ENCODE measurements at regions not wholly inside any gene's neighbourhood (a gene's known extent, or its start where the extent isn't known, plus 50 kb on each side); places are given as distances from the start of the nearest gene placed in this dataset.

DNA sequence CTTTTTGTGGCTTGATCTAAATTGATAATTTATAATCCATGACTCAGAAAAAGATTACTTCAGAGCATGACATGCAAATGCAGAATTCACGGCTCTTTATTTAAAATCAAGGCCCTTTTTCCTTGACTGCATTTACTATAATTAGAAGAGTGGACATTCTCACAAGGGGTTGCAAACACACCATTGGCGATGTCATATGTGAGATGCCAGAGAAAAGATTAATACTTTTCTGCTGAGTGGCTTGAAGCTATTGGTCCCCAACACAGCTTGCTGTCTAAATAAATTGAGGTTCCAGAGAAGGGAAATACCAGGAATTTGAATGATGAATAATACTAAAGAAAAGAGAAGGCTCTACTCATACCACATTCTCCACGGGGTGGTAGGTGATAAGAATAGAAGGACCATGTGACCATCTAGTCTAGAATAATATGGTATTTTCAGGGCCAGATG lies 78.7 kb upstream of the ARID5B start:
- Histone ChIP-seq H3K14ac (ENCODE audit: insufficient read depth, low read length) (no peak overlapping the region), H3K18ac (ENCODE audit: insufficient read length, low read depth, low read length) (no peak overlapping the region), H2AK5ac (ENCODE audit: insufficient read length, low read length) (no peak overlapping the region), H3T11ph (ENCODE audit: low read length) (no peak overlapping the region), H2BK20ac (ENCODE audit: low read depth, low read length, poor library complexity, severe bottlenecking) (no peak overlapping the region), H3K4me2 (ENCODE audit: insufficient read depth, insufficient read length, low read length) (no peak overlapping the region), H3K23ac (ENCODE audit: insufficient read length, low read depth, low read length) (no peak overlapping the region), H3K79me2 (ENCODE audit: insufficient read depth, low read length) (no peaks in the 10 kb centered on the region), H3K79me1 (ENCODE audit: insufficient read depth, low read depth, low read length, poor library complexity, severe bottlenecking) (no peaks in the 10 kb centered on the region), H3K23me2 (ENCODE audit: insufficient read length, low read depth, low read length, poor library complexity, severe bottlenecking) (no peaks in the 10 kb centered on the region), H4K20me1 (ENCODE audit: control insufficient read depth, insufficient read depth, insufficient read length) (no peaks in the 10 kb centered on the region), H4K5ac (ENCODE audit: insufficient read length, low read depth, low read length) (no peak overlapping the region), H4K8ac (replicated peaks; ENCODE audit: insufficient read length, low read depth, low read length) (no peak overlapping the region), H3K4me1 (ENCODE audit: insufficient read depth, low read length) (no peaks in the 10 kb centered on the region), H2BK15ac (ENCODE audit: low read depth, low read length) (no peak overlapping the region), H3K27me3 (ENCODE audit: insufficient read depth, low read length) (no peaks in the 10 kb centered on the region; the same call in 1 of the 2 replicates), H2BK120ac (ENCODE audit: low read depth, low read length, poor library complexity, severe bottlenecking) (no peak overlapping the region), H2BK5ac (ENCODE audit: insufficient read length, low read length) (no peak overlapping the region), H3K9ac (ENCODE audit: extremely low read depth, insufficient read length, low read length) (no peak overlapping the region), H2BK12ac (ENCODE audit: insufficient read length, low read depth, low read length) (no peak overlapping the region), H3K56ac (ENCODE audit: insufficient read length, low read depth, low read length) (no peak overlapping the region), H3K9me3 (ENCODE audit: control insufficient read depth, low read depth, low read length) (no peaks in the 10 kb centered on the region), H2AFZ (ENCODE audit: low read length) (no peak overlapping the region), H3K4ac (ENCODE audit: low read depth, low read length) (no peak overlapping the region), H3K27ac (ENCODE audit: insufficient read length, low read depth, low read length) (no peak overlapping the region), H4K91ac (ENCODE audit: insufficient read length, low read depth, low read length) (no peak overlapping the region)
- Mint-ChIP-seq H3K27ac (no peak overlapping the region), H3K4me1 (peaks cover 7 to 9% of the 10 kb centered on the region in 2 experiments), H3K9me3 (no peaks in the 10 kb centered on the region; a peak in 1 of 5 replicates), H3K4me3 (no peak overlapping the region), H3K36me3 (ENCODE audit: insufficient read depth in 1 of 3, low read depth in 3 of 3) (no peaks in the 10 kb centered on the region), H3K27me3 (ENCODE audit: low read depth) (peaks cover 7% of the 10 kb centered on the region)
- TF ChIP-seq, protein P1, sequence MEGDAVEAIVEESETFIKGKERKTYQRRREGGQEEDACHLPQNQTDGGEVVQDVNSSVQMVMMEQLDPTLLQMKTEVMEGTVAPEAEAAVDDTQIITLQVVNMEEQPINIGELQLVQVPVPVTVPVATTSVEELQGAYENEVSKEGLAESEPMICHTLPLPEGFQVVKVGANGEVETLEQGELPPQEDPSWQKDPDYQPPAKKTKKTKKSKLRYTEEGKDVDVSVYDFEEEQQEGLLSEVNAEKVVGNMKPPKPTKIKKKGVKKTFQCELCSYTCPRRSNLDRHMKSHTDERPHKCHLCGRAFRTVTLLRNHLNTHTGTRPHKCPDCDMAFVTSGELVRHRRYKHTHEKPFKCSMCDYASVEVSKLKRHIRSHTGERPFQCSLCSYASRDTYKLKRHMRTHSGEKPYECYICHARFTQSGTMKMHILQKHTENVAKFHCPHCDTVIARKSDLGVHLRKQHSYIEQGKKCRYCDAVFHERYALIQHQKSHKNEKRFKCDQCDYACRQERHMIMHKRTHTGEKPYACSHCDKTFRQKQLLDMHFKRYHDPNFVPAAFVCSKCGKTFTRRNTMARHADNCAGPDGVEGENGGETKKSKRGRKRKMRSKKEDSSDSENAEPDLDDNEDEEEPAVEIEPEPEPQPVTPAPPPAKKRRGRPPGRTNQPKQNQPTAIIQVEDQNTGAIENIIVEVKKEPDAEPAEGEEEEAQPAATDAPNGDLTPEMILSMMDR (conservative IDR thresholded peaks at IDR 0.05) = no peak
- DNase-seq = no peak
- WGBS (ENCODE audit: extremely low coverage, insufficient read length, low lambda C conversion rate) = no CpG with 5 or more reads among the region's 3 CpGs
